Ammon's horn (tissue), 1 donor: ENCODE measurements at regions not wholly inside any gene's neighbourhood (a gene's known extent, or its start where the extent isn't known, plus 50 kb on each side); places are given as distances from the start of the nearest gene placed in this dataset.

Experiments
- DNase-seq: peaks from one replicate; pipeline ENCODE4 v3.0.0-alpha.2; 2016; ENCODE audit warnings: low spot score

- no peak for DNase-seq
Observed at GRCh38 chrX:69110116-69110530, 55.1 kb downstream of the PJA1 start.

GRCh38 chrX:69109706-69110105, 55.5 kb downstream of the PJA1 start:
- no peak for DNase-seq

GRCh38 chrX:69109036-69109663, 56.1 kb downstream of the PJA1 start:
- DNase-seq: no peak

- DNase-seq: no peak
Observed at GRCh38 chrX:69107747-69108401, 57.4 kb downstream of the PJA1 start.

GRCh38 chrX:69107231-69107739, 58.0 kb downstream of the PJA1 start:
- no peak for DNase-seq

- DNase-seq: no peak
Observed at GRCh38 chrX:69104756-69105434, 60.4 kb downstream of the PJA1 start.

- DNase-seq: no peak
Observed at GRCh38 chrX:69103539-69103938, 61.7 kb downstream of the PJA1 start.

GRCh38 chrX:69102612-69103194, 62.5 kb downstream of the PJA1 start:
- DNase-seq: no peak

GRCh38 chrX:69101683-69102251, 63.5 kb downstream of the PJA1 start:
- no peak for DNase-seq

- no peak for DNase-seq
Observed at GRCh38 chrX:69100478-69100877, 64.8 kb downstream of the PJA1 start.

- DNase-seq: no peak
Observed at GRCh38 chrX:69097451-69098236, 67.6 kb downstream of the PJA1 start.

GRCh38 chrX:69096963-69097362, 68.3 kb downstream of the PJA1 start:
- DNase-seq: no peak

GRCh38 chrX:69094977-69095669, 70.1 kb downstream of the PJA1 start:
- DNase-seq: no peak

- peak; percentile 62 for DNase-seq
Observed at GRCh38 chrX:69093960-69094871, 71.0 kb downstream of the PJA1 start.

GRCh38 chrX:69090022-69090421, 75.2 kb downstream of the PJA1 start:
- DNase-seq: no peak

- DNase-seq: no peak
Observed at GRCh38 chrX:69089203-69089602, 76.0 kb downstream of the PJA1 start.

GRCh38 chrX:69088171-69088938, 76.9 kb downstream of the PJA1 start:
- DNase-seq: no peak

GRCh38 chrX:69085826-69086225, 79.4 kb downstream of the PJA1 start:
- DNase-seq: no peak

- DNase-seq: no peak
Observed at GRCh38 chrX:69085151-69085550, 80.1 kb downstream of the PJA1 start.
